Spinal cord (tissue), 9 donors: ENCODE measurements at regions not wholly inside any gene's neighbourhood (a gene's known extent, or its start where the extent isn't known, plus 50 kb on each side); places are given as distances from the start of the nearest gene placed in this dataset.
A peak's percentile ranks its signal among the peaks of the same experiment; 100 is the strongest.

Experiments
- DNase-seq, 6 donors: peaks; one replicate each; pipeline versions ENCODE4 v3.0.0 to v3.0.0-alpha.2; 2013 to 2015; ENCODE audit warnings: low spot score in 6 of 6, low read depth in 4 of 6
- H3K27ac ChIP-seq: one replicate; pipeline ENCODE4 v1.5.1; 2013; ENCODE audit warnings: low read depth, low read length, control low read depth
- H3K27me3 ChIP-seq: one replicate; pipeline ENCODE4 v1.6.1; 2013; ENCODE audit warnings: low read length; ENCODE audit not compliant: control insufficient read depth, insufficient read depth
- H3K36me3 ChIP-seq: one replicate; pipeline ENCODE4 v1.6.1; 2013; ENCODE audit warnings: low read length; ENCODE audit not compliant: control insufficient read depth, insufficient read depth
- H3K4me1 ChIP-seq: one replicate; pipeline ENCODE4 v1.6.1; 2013; ENCODE audit warnings: low read length; ENCODE audit not compliant: control insufficient read depth, insufficient read depth
- H3K4me3 ChIP-seq: one replicate; pipeline ENCODE4 v1.5.1; 2013; ENCODE audit warnings: low read depth, low read length, control low read depth
- H3K9me3 ChIP-seq: one replicate; pipeline ENCODE4 v1.6.1; 2013; ENCODE audit warnings: low read length; ENCODE audit not compliant: control insufficient read depth, insufficient read depth
- WGBS: methylation state at CpG from one replicate; pipeline ENCODE4 v1.1.5; 2013; ENCODE audit warnings: missing lambda C conversion rate; ENCODE audit not compliant: insufficient coverage; 5-methylcytosine and 5-hydroxymethylcytosine counted together
- donor health status: healthy.

DNA sequence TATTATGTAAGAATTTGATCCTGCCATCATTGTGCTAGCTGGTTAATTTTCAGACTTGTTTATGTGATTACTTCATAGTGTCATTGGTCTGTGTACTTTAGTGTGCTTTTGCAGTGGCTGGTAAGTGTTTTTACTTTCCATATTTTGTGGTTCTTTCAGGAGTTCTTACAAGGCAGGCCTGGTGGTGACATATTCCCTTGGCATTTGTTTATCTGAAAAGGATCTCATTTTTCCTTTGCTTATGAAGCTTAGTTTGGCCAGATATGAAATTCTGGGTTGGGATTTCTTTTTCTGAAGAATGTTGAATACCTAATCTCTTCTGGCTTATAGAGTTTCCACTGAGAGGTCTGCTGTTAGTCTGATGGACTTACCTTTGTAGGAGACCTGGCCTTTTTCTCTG, 72.8 kb upstream of the MC4R start:
- peaks cover 1% of the 10 kb centered on the region for H3K9me3 ChIP-seq
- H3K27ac ChIP-seq, result no peak overlapping the region
- no peaks in the 10 kb centered on the region for H3K36me3 ChIP-seq
- H3K27me3 ChIP-seq, result no peaks in the 10 kb centered on the region
- DNase-seq, result no peak
- no peaks in the 10 kb centered on the region for H3K4me1 ChIP-seq
- no peak overlapping the region for H3K4me3 ChIP-seq

DNA sequence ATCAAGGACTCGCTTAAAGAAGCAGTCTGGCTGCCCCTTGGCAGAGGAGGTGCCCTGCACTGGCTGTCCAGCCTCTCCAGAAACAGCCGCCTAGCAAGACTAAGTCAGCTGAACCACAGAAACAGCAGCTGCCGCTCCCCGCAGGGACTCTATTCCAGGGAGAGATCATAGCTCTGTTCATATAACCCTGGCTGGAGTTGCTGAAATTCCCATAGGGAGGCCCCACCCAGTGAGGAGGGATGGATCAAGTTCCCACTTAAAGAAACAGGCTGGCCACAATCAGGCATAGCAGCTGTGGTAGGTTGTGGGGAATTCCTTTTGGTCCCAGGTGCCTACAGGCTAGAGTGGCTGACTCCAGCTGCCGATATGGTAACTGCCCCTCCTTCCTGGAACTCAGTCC, 74.2 kb upstream of the MC4R start:
- H3K36me3 ChIP-seq, result no peaks in the 10 kb centered on the region
- H3K4me1 ChIP-seq, result no peaks in the 10 kb centered on the region
- no peaks in the 10 kb centered on the region for H3K27me3 ChIP-seq
- H3K27ac ChIP-seq, result no peak overlapping the region
- WGBS, result 87% methylated on average over 5 of the region's 5 CpGs
- H3K4me3 ChIP-seq, result no peak overlapping the region
- DNase-seq, result no peak
- H3K9me3 ChIP-seq, result peaks cover 1% of the 10 kb centered on the region

GRCh38 chr18:60448487-60449267, 76.1 kb upstream of the MC4R start:
- no peak overlapping the region for H3K4me3 ChIP-seq
- H3K9me3 ChIP-seq, result no peaks in the 10 kb centered on the region
- no peaks in the 10 kb centered on the region for H3K36me3 ChIP-seq
- no peaks in the 10 kb centered on the region for H3K4me1 ChIP-seq
- no peak for DNase-seq
- no peak overlapping the region for H3K27ac ChIP-seq
- H3K27me3 ChIP-seq, result no peaks in the 10 kb centered on the region
- WGBS, result 84% methylated on average over 2 of the region's 3 CpGs

DNA sequence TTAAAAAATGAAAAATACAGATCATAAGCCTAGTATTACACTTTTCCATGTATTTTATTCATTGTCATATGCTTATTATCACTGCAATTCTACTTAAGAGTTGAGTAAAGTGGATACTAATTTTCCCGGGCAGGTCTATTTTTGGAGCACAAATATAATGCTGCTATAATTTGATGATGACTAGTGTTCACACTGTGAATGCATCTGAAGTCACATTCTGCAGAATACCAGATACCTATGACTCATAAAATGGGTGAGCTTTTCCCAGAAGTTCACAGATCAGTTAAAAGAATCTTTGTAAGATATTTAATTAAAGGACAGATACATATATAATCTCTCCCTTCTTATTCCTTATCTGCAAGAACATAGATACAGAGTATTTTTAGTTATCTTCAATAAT, 79.8 kb upstream of the MC4R start:
- no peaks in the 10 kb centered on the region for H3K27me3 ChIP-seq
- no CpG with 5 or more reads among the region's 1 CpG for WGBS
- no peaks in the 10 kb centered on the region for H3K9me3 ChIP-seq
- no peaks in the 10 kb centered on the region for H3K4me1 ChIP-seq
- H3K27ac ChIP-seq, result no peak overlapping the region
- no peak for DNase-seq
- no peaks in the 10 kb centered on the region for H3K36me3 ChIP-seq
- no peak overlapping the region for H3K4me3 ChIP-seq

GRCh38 chr18:60466677-60467076, 94.1 kb upstream of the MC4R start:
- Histone ChIP-seq H3K36me3 (no peaks in the 10 kb centered on the region), H3K27ac (no peak overlapping the region), H3K9me3 (no peaks in the 10 kb centered on the region), H3K4me1 (no peaks in the 10 kb centered on the region), H3K4me3 (no peak overlapping the region), H3K27me3 (no peaks in the 10 kb centered on the region)
- no CpG with 5 or more reads among the region's 3 CpGs for WGBS
- DNase-seq, result no peak

GRCh38 chr18:60469387-60470100, 97.0 kb upstream of the MC4R start:
- 88% methylated on average over 1 of the region's 5 CpGs for WGBS
- Histone ChIP-seq H3K36me3 (no peaks in the 10 kb centered on the region), H3K9me3 (no peaks in the 10 kb centered on the region), H3K4me3 (no peak overlapping the region), H3K27me3 (no peaks in the 10 kb centered on the region), H3K27ac (no peak overlapping the region), H3K4me1 (no peaks in the 10 kb centered on the region)
- no peak for DNase-seq

DNA sequence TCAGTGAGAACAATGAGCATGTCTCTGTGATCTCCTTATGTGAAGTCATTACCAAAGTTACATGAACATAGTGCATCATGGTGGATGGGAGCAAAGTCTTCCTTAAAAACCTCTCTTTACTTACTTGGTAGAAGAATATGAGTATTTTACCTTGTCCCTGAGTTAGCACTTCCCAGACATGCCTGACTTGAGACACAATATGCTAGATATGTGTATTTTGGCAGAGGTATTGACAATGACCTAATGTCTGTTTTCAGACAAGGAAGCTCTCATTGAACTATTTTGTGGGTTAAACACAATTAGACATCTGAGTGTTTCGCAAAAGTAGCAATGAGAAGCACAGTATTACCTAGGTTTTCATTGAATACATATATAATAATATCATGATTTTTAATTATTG, 99.1 kb upstream of the MC4R start:
- Histone ChIP-seq H3K4me1 (no peaks in the 10 kb centered on the region), H3K9me3 (no peaks in the 10 kb centered on the region), H3K4me3 (no peak overlapping the region), H3K27me3 (no peaks in the 10 kb centered on the region), H3K36me3 (no peaks in the 10 kb centered on the region), H3K27ac (no peak overlapping the region)
- DNase-seq, result peak in 1 of 6 donors; percentile 9
- no CpG with 5 or more reads among the region's 1 CpG for WGBS

DNA sequence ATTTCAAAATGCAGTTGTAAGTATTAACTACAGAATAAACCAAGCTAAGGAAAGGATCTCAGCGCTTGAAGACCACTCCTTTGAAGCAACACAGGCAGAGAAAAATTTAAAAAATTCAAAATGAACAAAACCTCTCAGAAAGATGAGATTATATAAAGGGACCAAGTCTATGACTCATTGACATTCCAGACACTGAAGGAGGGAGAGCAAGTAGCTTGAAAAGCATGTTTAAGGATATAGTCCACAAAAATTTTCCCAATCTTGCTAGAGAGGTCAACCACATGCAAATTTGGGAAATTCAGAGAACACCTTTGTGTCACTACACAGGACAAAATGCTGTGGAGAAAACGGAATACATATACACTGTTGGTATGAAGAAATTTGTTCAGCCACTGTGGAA, 112.6 kb upstream of the MC4R start:
- no peak for DNase-seq
- H3K27me3 ChIP-seq, result no peaks in the 10 kb centered on the region
- WGBS, result no CpG with 5 or more reads among the region's 2 CpGs

DNA sequence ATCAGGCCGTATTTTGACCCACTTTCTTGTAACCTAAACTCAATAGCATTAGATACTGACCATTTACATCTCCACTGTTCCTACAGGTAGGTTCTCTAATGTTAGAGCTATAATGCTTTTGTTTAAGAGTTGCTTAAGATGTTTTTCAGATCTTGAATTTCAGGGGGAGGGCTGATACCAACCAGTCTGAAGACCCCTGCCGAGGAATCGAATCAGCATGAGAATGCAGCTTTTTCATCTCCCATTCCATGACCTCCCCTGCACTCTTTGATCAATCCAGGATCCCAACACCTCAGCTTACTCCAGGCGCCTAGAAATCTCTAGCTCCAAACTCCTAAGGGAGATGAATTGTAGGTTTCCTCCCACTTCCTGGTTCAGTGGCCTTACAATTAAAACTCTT, 120.5 kb upstream of the MC4R start:
- no CpG with 5 or more reads among the region's 4 CpGs for WGBS
- no peaks in the 10 kb centered on the region for H3K9me3 ChIP-seq

More for the DNA sequence above, 112.6 kb upstream of the MC4R start:
- no peaks in the 10 kb centered on the region for H3K4me1 ChIP-seq
- no peaks in the 10 kb centered on the region for H3K36me3 ChIP-seq
- no peaks in the 10 kb centered on the region for H3K9me3 ChIP-seq
- no peak overlapping the region for H3K4me3 ChIP-seq
- H3K27ac ChIP-seq, result no peak overlapping the region

GRCh38 chr18:60499675-60500074, 127.1 kb upstream of the MC4R start:
- no peak overlapping the region for H3K4me3 ChIP-seq

More for the DNA sequence above, 120.5 kb upstream of the MC4R start:
- DNase-seq, result no peak
- H3K27ac ChIP-seq, result no peak overlapping the region
- H3K36me3 ChIP-seq, result no peaks in the 10 kb centered on the region
- no peaks in the 10 kb centered on the region for H3K27me3 ChIP-seq
- no peak overlapping the region for H3K4me3 ChIP-seq
- H3K4me1 ChIP-seq, result no peaks in the 10 kb centered on the region

More at GRCh38 chr18:60499675-60500074, 127.1 kb upstream of the MC4R start:
- 100% methylated on average over 4 of the region's 4 CpGs for WGBS
- DNase-seq, result no peak
- no peaks in the 10 kb centered on the region for H3K4me1 ChIP-seq
- H3K36me3 ChIP-seq, result no peaks in the 10 kb centered on the region
- H3K9me3 ChIP-seq, result no peaks in the 10 kb centered on the region
- H3K27me3 ChIP-seq, result no peaks in the 10 kb centered on the region
- H3K27ac ChIP-seq, result no peak overlapping the region
